ENCODE measurements at regions not wholly inside any gene's neighbourhood (a gene's known extent, or its start where the extent isn't known, plus 50 kb on each side); places are given as distances from the start of the nearest gene placed in this dataset.

- no peaks in the 10 kb centered on the region for H3K9me3 ChIP-seq
- no peak overlapping the region for H3K4me3 ChIP-seq
- no peak overlapping the region for H3K27ac ChIP-seq
- H3K36me3 ChIP-seq: no peaks in the 10 kb centered on the region
- no peaks in the 10 kb centered on the region for H3K4me1 ChIP-seq
- WGBS, 2 donors: 87 to 91% methylated on average over 3 of the region's 3 CpGs
- no peak for TF ChIP-seq EP300 (IDR thresholded peaks at IDR 0.05)
- TF ChIP-seq, protein P1, sequence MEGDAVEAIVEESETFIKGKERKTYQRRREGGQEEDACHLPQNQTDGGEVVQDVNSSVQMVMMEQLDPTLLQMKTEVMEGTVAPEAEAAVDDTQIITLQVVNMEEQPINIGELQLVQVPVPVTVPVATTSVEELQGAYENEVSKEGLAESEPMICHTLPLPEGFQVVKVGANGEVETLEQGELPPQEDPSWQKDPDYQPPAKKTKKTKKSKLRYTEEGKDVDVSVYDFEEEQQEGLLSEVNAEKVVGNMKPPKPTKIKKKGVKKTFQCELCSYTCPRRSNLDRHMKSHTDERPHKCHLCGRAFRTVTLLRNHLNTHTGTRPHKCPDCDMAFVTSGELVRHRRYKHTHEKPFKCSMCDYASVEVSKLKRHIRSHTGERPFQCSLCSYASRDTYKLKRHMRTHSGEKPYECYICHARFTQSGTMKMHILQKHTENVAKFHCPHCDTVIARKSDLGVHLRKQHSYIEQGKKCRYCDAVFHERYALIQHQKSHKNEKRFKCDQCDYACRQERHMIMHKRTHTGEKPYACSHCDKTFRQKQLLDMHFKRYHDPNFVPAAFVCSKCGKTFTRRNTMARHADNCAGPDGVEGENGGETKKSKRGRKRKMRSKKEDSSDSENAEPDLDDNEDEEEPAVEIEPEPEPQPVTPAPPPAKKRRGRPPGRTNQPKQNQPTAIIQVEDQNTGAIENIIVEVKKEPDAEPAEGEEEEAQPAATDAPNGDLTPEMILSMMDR (IDR thresholded peaks at IDR 0.05): no peak
- no peak for TF ChIP-seq POLR2A (IDR thresholded peaks at IDR 0.05)
- no peak for TF ChIP-seq POLR2AphosphoS5 (IDR thresholded peaks at IDR 0.05)
- intact Hi-C loops (cut with DNase I): no loop called here
- no peak for DNase-seq
- no peaks in the 10 kb centered on the region for H3K27me3 ChIP-seq
Measured at GRCh38 chr14:85124631-85125290, 405.2 kb upstream of the FLRT2 start.

DNA sequence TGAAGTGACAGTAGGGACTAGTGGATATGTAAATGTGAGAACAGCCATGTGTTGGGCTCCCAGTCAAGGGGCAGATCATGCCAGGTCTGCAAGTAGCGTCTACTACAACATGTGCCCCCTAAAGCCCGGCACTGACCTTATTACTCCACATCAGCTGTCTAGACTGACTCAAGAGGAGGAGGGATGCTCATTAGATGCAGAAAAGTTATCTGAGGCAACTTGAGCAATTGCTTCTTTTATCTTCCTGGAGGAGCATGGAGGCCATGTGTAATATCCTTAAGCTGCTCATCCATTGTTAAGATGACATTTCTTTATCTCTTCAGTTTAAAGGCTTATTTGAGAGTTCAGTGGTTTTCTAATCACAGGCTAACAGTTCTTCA lies 404.7 kb upstream of the FLRT2 start:
- intact Hi-C loops (cut with DNase I): no loop called here
- 84% methylated on average over 2 of the region's 2 CpGs for WGBS, 2 donors
- H3K9me3 ChIP-seq: no peaks in the 10 kb centered on the region
- H3K27ac ChIP-seq: no peak overlapping the region
- no peak for DNase-seq
- no peak overlapping the region for H3K4me3 ChIP-seq
- TF ChIP-seq, protein P1 (IDR thresholded peaks at IDR 0.05): no peak
- TF ChIP-seq POLR2A (IDR thresholded peaks at IDR 0.05) (no peak), EP300 (IDR thresholded peaks at IDR 0.05) (no peak), POLR2AphosphoS5 (IDR thresholded peaks at IDR 0.05) (no peak)
- H3K27me3 ChIP-seq: no peaks in the 10 kb centered on the region
- no peaks in the 10 kb centered on the region for H3K36me3 ChIP-seq
- no peaks in the 10 kb centered on the region for H3K4me1 ChIP-seq

GRCh38 chr14:85129921-85130320 lies 400.0 kb upstream of the FLRT2 start:
- intact Hi-C loops (cut with DNase I): no loop called here
- Histone ChIP-seq H3K36me3 (no peaks in the 10 kb centered on the region), H3K4me3 (no peak overlapping the region), H3K4me1 (no peaks in the 10 kb centered on the region), H3K27ac (no peak overlapping the region), H3K9me3 (peaks cover 0 to 3% (median 1%) of the 10 kb centered on the region in 4 donors), H3K27me3 (no peaks in the 10 kb centered on the region)
- DNase-seq: no peak
- TF ChIP-seq EP300 (IDR thresholded peaks at IDR 0.05) (no peak), POLR2A (IDR thresholded peaks at IDR 0.05) (no peak), POLR2AphosphoS5 (IDR thresholded peaks at IDR 0.05) (no peak)
- TF ChIP-seq, protein P1 (IDR thresholded peaks at IDR 0.05): no peak
- 25 to 54% methylated on average over 2 of the region's 2 CpGs for whole genome bisulfite sequencing, 2 donors

DNA sequence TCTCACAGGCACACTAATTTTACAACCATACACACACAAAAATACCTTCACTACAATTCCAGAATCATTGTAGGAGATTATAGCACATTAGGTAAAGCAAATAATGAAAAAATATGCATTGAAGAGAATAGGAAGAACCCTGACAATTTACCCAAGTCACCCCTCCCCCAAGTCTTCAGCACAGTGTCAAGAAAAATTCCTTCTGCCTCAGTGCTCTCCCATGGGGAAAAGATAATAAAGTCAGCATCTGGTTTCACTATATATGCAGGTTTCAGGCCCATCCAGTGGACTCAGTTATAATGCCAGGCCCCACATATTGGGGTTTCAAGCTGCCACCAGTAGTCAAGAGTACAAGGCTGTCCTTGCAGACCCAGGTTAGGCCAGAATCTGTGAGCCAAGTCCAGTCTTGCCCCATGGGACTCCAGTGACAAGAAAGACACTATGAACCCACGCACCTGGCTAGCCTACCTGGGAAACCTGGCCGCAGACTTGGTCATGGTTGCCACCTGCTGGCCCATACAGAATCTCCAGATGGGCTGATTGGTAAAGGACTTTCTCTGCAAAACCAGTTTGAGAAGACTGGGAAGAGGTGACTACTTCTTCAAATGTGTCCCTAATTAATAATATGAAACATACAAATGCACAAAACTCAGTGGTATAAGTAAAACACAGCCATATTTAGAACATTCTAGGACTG lies 398.6 kb upstream of the FLRT2 start:
- no peak for DNase-seq
- TF ChIP-seq POLR2A (IDR thresholded peaks at IDR 0.05) (no peak), POLR2AphosphoS5 (IDR thresholded peaks at IDR 0.05) (no peak), EP300 (IDR thresholded peaks at IDR 0.05) (no peak)
- TF ChIP-seq, protein P1 (IDR thresholded peaks at IDR 0.05): no peak
- WGBS, 2 donors: 88 to 90% methylated on average over 2 of the region's 2 CpGs
- H3K27ac ChIP-seq: no peak overlapping the region
- H3K4me3 ChIP-seq: no peak overlapping the region
- intact Hi-C loops (cut with DNase I): no loop called here
- H3K27me3 ChIP-seq: no peaks in the 10 kb centered on the region
- peaks cover 0 to 3% (median 1%) of the 10 kb centered on the region in 4 donors for H3K9me3 ChIP-seq
- H3K36me3 ChIP-seq: no peaks in the 10 kb centered on the region
- no peaks in the 10 kb centered on the region for H3K4me1 ChIP-seq

All from sigmoid colon (tissue), 6 donors.